ENCODE measurements at regions not wholly inside any gene's neighbourhood (a gene's known extent, or its start where the extent isn't known, plus 50 kb on each side); places are given as distances from the start of the nearest gene placed in this dataset.

DNA sequence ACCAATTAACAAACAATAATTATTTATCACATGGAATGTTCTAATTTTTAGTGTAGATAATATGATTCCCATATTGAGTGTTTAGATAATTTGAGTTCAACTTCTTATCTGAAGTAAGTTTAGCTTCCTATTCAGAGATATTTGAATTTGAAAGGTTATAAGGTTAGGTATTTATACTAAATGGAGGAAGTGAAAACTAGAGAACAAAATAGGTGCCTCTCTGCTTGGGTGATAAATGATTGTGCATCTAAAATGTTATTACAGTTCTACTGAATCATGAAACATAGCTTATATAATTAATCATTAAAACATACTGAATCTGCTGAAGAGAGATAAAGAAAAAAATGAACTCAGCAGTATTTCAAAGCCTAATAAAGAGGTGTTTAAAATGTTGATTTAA, 1174.3 kb downstream of the XPNPEP1 start:
- TF ChIP-seq, protein P1, sequence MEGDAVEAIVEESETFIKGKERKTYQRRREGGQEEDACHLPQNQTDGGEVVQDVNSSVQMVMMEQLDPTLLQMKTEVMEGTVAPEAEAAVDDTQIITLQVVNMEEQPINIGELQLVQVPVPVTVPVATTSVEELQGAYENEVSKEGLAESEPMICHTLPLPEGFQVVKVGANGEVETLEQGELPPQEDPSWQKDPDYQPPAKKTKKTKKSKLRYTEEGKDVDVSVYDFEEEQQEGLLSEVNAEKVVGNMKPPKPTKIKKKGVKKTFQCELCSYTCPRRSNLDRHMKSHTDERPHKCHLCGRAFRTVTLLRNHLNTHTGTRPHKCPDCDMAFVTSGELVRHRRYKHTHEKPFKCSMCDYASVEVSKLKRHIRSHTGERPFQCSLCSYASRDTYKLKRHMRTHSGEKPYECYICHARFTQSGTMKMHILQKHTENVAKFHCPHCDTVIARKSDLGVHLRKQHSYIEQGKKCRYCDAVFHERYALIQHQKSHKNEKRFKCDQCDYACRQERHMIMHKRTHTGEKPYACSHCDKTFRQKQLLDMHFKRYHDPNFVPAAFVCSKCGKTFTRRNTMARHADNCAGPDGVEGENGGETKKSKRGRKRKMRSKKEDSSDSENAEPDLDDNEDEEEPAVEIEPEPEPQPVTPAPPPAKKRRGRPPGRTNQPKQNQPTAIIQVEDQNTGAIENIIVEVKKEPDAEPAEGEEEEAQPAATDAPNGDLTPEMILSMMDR (IDR thresholded peaks at IDR 0.05 in 8 of 11, conservative IDR thresholded peaks at IDR 0.05 in 3 of 11), result no peak
- no peak for TF ChIP-seq POLR2AphosphoS5 (IDR thresholded peaks at IDR 0.05)

All from spleen (tissue), 7 donors.